ENCODE measurements at regions not wholly inside any gene's neighbourhood (a gene's known extent, or its start where the extent isn't known, plus 50 kb on each side); places are given as distances from the start of the nearest gene placed in this dataset.

DNA sequence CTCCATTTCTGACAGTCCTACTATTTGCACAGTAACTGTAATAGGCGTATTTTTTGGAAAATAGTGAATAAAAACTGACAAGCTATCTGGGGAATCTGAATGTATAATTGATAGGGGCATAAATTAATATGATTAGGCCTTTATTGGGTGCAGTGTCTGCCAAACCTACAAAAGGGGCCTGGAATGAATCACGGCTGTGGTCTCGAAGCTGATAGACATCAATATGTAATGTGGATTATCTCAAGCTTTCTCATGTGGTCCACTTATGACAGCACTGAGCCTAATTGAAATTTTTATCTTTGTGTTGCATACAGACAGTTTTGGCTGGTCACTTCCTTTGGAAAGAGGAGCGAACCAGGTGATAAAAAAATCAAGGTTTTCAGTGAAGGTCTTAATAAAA, 450.4 kb downstream of the GPATCH2 start:
- TF ChIP-seq ZNF217 (CRISPR knock-in tag; IDR thresholded peaks at IDR 0.05) (no peak), CHD2 (IDR thresholded peaks at IDR 0.05; ENCODE audit: low read depth, low read length) (no peak), ATF3 (IDR thresholded peaks at IDR 0.05) (no peak), ATF3 (CRISPR knock-in tag; conservative IDR thresholded peaks at IDR 0.05) (no peak), RHOXF2B (CRISPR knock-in tag; conservative IDR thresholded peaks at IDR 0.05) (no peak), POLR2A (conservative IDR thresholded peaks at IDR 0.05) (no peak)
- TF ChIP-seq, protein P1, sequence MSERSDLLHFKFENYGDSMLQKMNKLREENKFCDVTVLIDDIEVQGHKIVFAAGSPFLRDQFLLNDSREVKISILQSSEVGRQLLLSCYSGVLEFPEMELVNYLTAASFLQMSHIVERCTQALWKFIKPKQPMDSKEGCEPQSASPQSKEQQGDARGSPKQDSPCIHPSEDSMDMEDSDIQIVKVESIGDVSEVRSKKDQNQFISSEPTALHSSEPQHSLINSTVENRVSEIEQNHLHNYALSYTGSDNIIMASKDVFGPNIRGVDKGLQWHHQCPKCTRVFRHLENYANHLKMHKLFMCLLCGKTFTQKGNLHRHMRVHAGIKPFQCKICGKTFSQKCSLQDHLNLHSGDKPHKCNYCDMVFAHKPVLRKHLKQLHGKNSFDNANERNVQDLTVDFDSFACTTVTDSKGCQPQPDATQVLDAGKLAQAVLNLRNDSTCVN (CRISPR knock-in tag; IDR thresholded peaks at IDR 0.05) = no peak
